ENCODE measurements at regions not wholly inside any gene's neighbourhood (a gene's known extent, or its start where the extent isn't known, plus 50 kb on each side); places are given as distances from the start of the nearest gene placed in this dataset.
A peak's percentile ranks its signal among the peaks of the same experiment; 100 is the strongest.

GRCh38 chr3:107428051-107428858 is 51.0 kb downstream of the CCDC54 start:
- Histone ChIP-seq H3K36me3 (ENCODE audit: control insufficient read depth, insufficient read depth, low read length) (no peaks in the 10 kb centered on the region), H3K27me3 (replicated peaks; ENCODE audit: control insufficient read depth, insufficient read depth, low read length) (no peaks in the 10 kb centered on the region; the same call in 1 of the 2 replicates), H3K4me3 (replicated peaks; ENCODE audit: low read depth, low read length) (no peak overlapping the region)
- DNase-seq (ENCODE audit: extremely low read depth, insufficient read length), result no peak
- TF ChIP-seq CTCF (IDR thresholded peaks at IDR 0.05; ENCODE audit: insufficient read depth, low read length, poor library complexity, severe bottlenecking), result no peak

GRCh38 chr3:107429320-107430181 is 52.3 kb downstream of the CCDC54 start:
- no peaks in the 10 kb centered on the region for H3K36me3 ChIP-seq (ENCODE audit: control insufficient read depth, insufficient read depth, low read length)
- peak overlapping the region; percentile 42 for H3K4me3 ChIP-seq (replicated peaks; ENCODE audit: low read depth, low read length)
- peak; percentile 53 for DNase-seq (ENCODE audit: extremely low read depth, insufficient read length)
- no peaks in the 10 kb centered on the region; the same call in 1 of the 2 replicates for H3K27me3 ChIP-seq (replicated peaks; ENCODE audit: control insufficient read depth, insufficient read depth, low read length)
- TF ChIP-seq CTCF (IDR thresholded peaks at IDR 0.05; ENCODE audit: insufficient read depth, low read length, poor library complexity, severe bottlenecking), result peak; percentile 87

- DNase-seq (ENCODE audit: extremely low read depth, insufficient read length), result peak; percentile 10
- Histone ChIP-seq H3K27me3 (replicated peaks; ENCODE audit: control insufficient read depth, insufficient read depth, low read length) (no peaks in the 10 kb centered on the region; the same call in 1 of the 2 replicates), H3K36me3 (ENCODE audit: control insufficient read depth, insufficient read depth, low read length) (no peaks in the 10 kb centered on the region), H3K4me3 (replicated peaks; ENCODE audit: low read depth, low read length) (peak overlapping the region; percentile 74)
- TF ChIP-seq CTCF (IDR thresholded peaks at IDR 0.05; ENCODE audit: insufficient read depth, low read length, poor library complexity, severe bottlenecking), result no peak
These were observed 53.2 kb downstream of the CCDC54 start for GRCh38 chr3:107430214-107430995.

- Histone ChIP-seq H3K4me3 (replicated peaks; ENCODE audit: low read depth, low read length) (peak overlapping the region; percentile 74), H3K36me3 (ENCODE audit: control insufficient read depth, insufficient read depth, low read length) (no peaks in the 10 kb centered on the region), H3K27me3 (replicated peaks; ENCODE audit: control insufficient read depth, insufficient read depth, low read length) (no peaks in the 10 kb centered on the region; the same call in 1 of the 2 replicates)
- DNase-seq (ENCODE audit: extremely low read depth, insufficient read length), result no peak
- TF ChIP-seq CTCF (IDR thresholded peaks at IDR 0.05; ENCODE audit: insufficient read depth, low read length, poor library complexity, severe bottlenecking), result no peak
These were observed 53.7 kb downstream of the CCDC54 start for GRCh38 chr3:107430996-107431245.

- DNase-seq (ENCODE audit: extremely low read depth, insufficient read length), result peak; percentile 62
- Histone ChIP-seq H3K36me3 (ENCODE audit: control insufficient read depth, insufficient read depth, low read length) (no peaks in the 10 kb centered on the region), H3K27me3 (replicated peaks; ENCODE audit: control insufficient read depth, insufficient read depth, low read length) (no peaks in the 10 kb centered on the region; the same call in 1 of the 2 replicates), H3K4me3 (replicated peaks; ENCODE audit: low read depth, low read length) (peak overlapping the region; percentile 74)
- no peak for TF ChIP-seq CTCF (IDR thresholded peaks at IDR 0.05; ENCODE audit: insufficient read depth, low read length, poor library complexity, severe bottlenecking)
These were observed 54.2 kb downstream of the CCDC54 start for GRCh38 chr3:107431246-107432012.

Data from GM06990 (cell line).